ENCODE measurements at regions not wholly inside any gene's neighbourhood (a gene's known extent, or its start where the extent isn't known, plus 50 kb on each side); places are given as distances from the start of the nearest gene placed in this dataset.
"Not testable (repeated sequence)": the region's sequence is repeated elsewhere in the genome, so short reads cannot be mapped to it uniquely, and the experiment has no call there.

DNA sequence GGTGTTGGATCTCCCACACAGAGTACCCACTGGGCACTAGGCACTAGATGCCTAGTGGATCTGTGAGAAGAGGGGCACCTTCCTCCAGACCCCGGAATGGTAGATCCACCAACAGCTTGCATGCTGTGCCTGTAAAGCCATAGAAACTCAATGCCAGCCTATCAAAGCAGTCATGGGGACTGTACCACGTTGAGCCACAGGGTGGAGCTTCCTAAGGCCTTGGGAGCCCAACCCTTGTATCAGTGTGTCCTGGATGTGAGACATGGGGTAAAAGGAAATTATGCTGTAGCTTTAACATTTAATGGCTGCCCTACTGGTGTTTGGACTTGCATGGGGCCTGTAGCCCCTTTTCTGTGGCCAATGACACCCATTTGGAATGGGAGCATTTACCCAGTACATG lies 1024.9 kb downstream of the TMEM121 start:
- no peak for FAIRE-seq
- TF ChIP-seq POLR2A (IDR thresholded peaks at IDR 0.05; ENCODE audit: low read depth, low read length), result no peak
- no peak for DNase-seq (ENCODE audit: insufficient read length, low spot score)

DNA sequence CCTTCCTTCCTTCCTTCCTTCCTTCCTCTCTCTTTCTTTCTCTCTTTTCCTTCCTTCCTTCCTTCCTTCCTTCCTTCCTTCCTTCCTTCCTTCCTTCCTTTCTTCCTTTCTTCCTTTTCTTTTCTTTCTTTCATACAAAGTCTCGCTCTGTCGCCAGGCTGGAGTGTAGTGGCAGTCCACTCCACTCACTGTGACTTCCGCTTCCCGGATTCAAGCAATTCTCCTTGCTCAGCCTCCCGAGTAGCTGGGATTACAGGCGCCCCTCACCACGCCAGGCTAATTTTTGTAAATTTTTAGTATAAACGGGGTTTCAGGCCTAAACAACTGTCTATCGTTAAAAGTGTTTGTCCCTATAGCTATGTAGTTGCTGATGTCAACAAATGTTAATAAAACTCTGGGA lies 1029.8 kb downstream of the TMEM121 start:
- FAIRE-seq; DNase-seq (ENCODE audit: insufficient read length, low spot score): not testable (repeated sequence)

DNA sequence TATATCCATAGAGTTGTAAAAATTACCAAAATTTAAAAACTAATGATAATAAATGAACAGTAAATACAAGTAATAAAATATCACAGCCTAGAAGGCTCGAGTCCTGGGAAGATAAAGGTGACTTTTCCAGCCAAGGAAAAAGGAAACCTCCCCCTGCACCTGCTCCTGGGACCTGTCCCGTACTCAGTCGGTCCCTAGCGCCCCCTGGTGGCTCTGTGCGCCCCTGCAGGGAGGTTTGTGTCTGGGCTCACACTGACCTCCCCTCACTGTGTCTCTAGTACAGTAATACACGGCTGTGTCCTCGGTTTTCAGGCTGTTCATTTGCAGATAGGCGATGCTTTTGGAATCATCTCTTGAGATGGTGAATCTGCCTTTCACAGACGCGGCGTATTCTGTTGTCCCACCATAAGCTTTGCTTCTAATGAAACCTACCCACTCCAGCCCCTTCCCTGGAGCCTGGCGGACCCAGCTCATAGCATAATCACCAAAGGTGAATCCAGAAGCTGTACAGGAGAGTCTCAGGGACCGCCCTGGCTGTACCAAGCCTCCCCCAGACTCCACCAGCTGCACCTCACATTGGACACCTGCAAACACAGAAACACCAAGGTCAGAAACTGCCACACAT lies 1030.4 kb downstream of the TMEM121 start:
- DNase-seq (ENCODE audit: insufficient read length, low spot score), result peak; percentile 16
- TF ChIP-seq POLR2A (IDR thresholded peaks at IDR 0.05; ENCODE audit: low read depth, low read length), result no peak

DNA sequence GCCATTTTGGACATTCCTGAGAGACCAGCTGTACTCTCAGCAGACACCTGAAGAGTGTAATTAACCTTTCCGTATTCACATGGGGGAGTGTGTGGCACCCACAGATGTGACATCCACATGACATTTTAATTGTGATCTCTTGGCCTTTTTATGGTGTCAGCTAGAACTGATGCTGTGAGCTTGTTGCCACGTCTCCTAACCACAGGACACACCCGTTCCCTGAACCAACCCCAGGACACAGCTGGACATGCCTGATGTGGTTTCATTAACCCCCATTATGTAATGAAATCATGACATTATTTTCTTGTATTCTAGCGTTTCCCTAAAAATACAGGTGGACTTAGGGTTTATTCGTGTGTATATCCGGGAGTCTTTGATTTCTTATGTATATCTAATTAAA lies 1036.1 kb downstream of the TMEM121 start:
- no peak for TF ChIP-seq POLR2A (IDR thresholded peaks at IDR 0.05; ENCODE audit: low read depth, low read length)
- DNase-seq (ENCODE audit: insufficient read length, low spot score) (no peak), FAIRE-seq (no peak)

More for the DNA sequence above, 1030.4 kb downstream of the TMEM121 start:
- no peak for FAIRE-seq

GRCh38 chr14:106564058-106564643 lies 1037.8 kb downstream of the TMEM121 start:
- no peak for TF ChIP-seq POLR2A (IDR thresholded peaks at IDR 0.05; ENCODE audit: low read depth, low read length)
- FAIRE-seq (no peak), DNase-seq (ENCODE audit: insufficient read length, low spot score) (peak; percentile 16)

DNA sequence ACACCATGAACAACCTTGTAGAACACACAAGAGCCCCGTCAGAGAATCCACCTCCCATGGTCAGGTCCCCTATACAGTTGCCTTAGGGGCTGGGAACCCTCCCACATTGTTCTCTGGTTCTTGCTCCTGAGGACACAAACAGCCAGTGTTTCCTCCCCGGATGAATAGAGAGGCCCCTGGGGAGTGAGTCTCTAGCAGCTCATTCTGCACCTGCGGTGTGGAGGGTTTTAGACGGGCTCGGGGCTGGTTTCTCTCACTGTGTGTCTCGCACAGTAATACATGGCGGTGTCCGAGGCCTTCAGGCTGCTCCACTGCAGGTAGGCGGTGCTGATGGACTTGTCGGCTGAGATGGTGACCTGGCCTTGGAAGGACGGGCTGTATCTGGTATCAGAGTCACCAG lies 1052.1 kb downstream of the TMEM121 start:
- DNase-seq (ENCODE audit: insufficient read length, low spot score) (no peak), FAIRE-seq (no peak)
- no peak for TF ChIP-seq POLR2A (IDR thresholded peaks at IDR 0.05; ENCODE audit: low read depth, low read length)

DNA sequence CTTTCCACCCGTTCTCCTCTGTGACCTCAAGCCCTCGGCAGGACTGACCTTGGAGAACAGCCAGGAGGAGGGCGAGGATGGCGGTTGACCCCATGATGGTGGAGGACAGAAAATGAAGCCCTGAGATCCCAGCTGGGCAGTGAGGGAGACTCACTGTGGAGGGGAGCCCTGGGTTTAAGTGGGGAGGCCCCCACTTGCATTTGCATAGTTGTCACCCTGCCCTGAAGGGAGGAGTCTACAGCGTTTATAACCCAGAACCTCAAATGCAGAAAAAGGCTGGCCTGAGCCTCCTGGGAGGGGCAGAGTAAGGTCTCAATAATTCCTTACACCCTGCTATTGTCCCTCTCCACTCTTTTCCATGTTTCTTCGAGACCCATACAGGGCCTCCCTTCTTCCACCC lies 1052.7 kb downstream of the TMEM121 start:
- TF ChIP-seq POLR2A (IDR thresholded peaks at IDR 0.05; ENCODE audit: low read depth, low read length), result no peak
- FAIRE-seq (no peak), DNase-seq (ENCODE audit: insufficient read length, low spot score) (no peak)

GRCh38 chr14:106585692-106586091 lies 1059.3 kb downstream of the TMEM121 start:
- DNase-seq (ENCODE audit: insufficient read length, low spot score) (no peak), FAIRE-seq (no peak)
- no peak for TF ChIP-seq POLR2A (IDR thresholded peaks at IDR 0.05; ENCODE audit: low read depth, low read length)

DNA sequence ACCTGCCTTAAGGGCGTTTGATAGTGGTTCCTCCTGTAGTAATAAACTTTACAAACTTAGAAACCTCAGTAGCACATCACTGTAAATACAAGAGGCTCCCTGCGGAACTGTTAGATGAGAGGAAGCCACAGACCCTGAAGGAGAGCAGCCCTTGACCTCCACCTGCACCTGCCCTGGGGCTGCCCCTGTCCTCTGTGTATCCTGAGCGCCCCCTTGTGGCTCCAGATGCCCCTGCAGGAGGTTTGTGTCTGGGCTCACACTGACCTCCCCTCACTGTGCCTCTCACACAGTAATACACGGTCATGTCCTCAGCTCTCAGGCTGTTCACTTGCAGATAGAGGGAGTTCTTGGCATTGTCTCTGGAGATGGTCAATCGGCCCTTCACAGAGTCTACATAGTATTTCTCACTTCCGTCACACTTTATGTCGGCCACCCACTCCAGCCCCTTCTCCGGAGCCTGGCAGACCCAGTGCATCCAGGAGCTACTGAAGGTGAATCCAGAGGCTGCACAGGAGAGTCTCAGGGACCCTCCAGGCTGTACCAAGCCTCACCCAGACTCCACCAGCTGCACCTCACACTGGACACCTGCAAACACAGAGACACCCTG lies 1059.8 kb downstream of the TMEM121 start:
- FAIRE-seq, result no peak
- peak; percentile 19 for DNase-seq (ENCODE audit: insufficient read length, low spot score)
- no peak for TF ChIP-seq POLR2A (IDR thresholded peaks at IDR 0.05; ENCODE audit: low read depth, low read length)

DNA sequence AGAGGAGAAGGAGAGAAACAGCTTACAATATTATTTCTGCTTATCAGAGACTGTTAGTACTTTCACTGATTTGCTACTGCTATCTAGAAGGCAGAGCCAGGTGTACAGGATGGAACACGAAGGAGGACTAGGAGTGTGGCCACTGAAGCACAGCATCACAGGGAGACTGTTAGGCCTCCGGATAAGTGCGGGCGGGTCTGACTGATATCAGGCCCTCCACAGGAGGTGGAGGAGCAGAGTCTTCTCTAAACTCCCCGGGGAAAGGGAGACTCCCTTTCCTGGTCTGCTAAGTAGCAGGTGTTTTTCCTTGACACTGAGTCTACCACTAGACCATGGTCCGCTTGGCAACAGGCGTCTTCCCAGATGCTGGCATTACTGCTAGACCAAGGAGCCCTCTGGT lies 1065.2 kb downstream of the TMEM121 start:
- not testable (repeated sequence) for DNase-seq (ENCODE audit: insufficient read length, low spot score); FAIRE-seq

- DNase-seq (ENCODE audit: insufficient read length, low spot score); FAIRE-seq: not testable (repeated sequence)
These were observed 1065.9 kb downstream of the TMEM121 start for GRCh38 chr14:106592115-106592852.

DNA sequence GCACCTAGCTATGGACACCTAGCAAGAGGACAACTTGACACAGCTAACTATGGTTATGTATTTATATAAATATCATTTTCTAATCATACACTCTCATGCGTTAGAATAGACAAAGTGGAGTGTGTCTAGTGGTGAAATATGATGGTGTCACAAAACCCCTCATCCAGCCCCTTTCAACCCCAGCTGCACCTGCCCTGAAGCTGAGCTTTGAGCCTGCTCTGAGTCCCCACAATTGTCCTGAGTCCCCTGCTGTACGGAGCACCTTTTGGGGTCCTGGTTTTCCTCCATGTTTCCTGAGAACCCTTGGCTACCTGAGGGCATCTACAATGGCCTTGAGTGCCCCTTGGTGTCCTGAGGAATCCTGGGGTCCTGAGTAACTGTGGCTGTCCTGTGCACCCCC lies 1072.8 kb downstream of the TMEM121 start:
- no peak for FAIRE-seq
- no peak for TF ChIP-seq POLR2A (IDR thresholded peaks at IDR 0.05; ENCODE audit: low read depth, low read length)
- no peak for DNase-seq (ENCODE audit: insufficient read length, low spot score)

GRCh38 chr14:106605548-106606448 lies 1079.4 kb downstream of the TMEM121 start:
- FAIRE-seq, result no peak
- DNase-seq (ENCODE audit: insufficient read length, low spot score), result peak; percentile 6

GRCh38 chr14:106606936-106607335 lies 1080.6 kb downstream of the TMEM121 start:
- TF ChIP-seq POLR2A (IDR thresholded peaks at IDR 0.05; ENCODE audit: low read depth, low read length), result no peak
- FAIRE-seq (no peak), DNase-seq (ENCODE audit: insufficient read length, low spot score) (no peak)

More at GRCh38 chr14:106605548-106606448, 1079.4 kb downstream of the TMEM121 start:
- no peak for TF ChIP-seq POLR2A (IDR thresholded peaks at IDR 0.05; ENCODE audit: low read depth, low read length)

Data from H54 (cell line).